RWPE1 (cell line): ENCODE measurements at regions not wholly inside any gene's neighbourhood (a gene's known extent, or its start where the extent isn't known, plus 50 kb on each side); places are given as distances from the start of the nearest gene placed in this dataset.

Experiments used
- CTCF ChIA-PET: fragments of 350-600 bp; sonication (Branson Sonifier 250); formaldehyde crosslinking; extraction: SDS; loops from one replicate; lab custom pipeline; 2021; lab: Yijun Ruan, JAX
- POLR2A ChIA-PET: fragments of 400-600 bp; formaldehyde crosslinking; extraction: SDS; loops from one replicate; lab custom pipeline; 2020; ENCODE audit warnings: antibody characterized with exemption; ENCODE audit not compliant: low non-redundant PET; lab: Yijun Ruan, JAX
- DNase-seq: peaks from one replicate; pipeline ENCODE4 v3.0.0; 2012; ENCODE audit warnings: low spot score
- H3K27ac ChIP-seq: fragments of 450-650 bp; 2 replicates; pipeline ENCODE4 v1.5.1; 2017
- TF ChIP-seq, protein P1 (sequence below): fragments of 450-650 bp; conservative IDR thresholded peaks from 2 replicates; pipeline ENCODE4 v1.5.1; 2017; ENCODE audit warnings: low read depth, mild to moderate bottlenecking

- CTCF ChIA-PET = no interaction called here
- POLR2A ChIA-PET = no interaction called here
- DNase-seq = no peak
- no peak overlapping the region for H3K27ac ChIP-seq
- TF ChIP-seq, protein P1, sequence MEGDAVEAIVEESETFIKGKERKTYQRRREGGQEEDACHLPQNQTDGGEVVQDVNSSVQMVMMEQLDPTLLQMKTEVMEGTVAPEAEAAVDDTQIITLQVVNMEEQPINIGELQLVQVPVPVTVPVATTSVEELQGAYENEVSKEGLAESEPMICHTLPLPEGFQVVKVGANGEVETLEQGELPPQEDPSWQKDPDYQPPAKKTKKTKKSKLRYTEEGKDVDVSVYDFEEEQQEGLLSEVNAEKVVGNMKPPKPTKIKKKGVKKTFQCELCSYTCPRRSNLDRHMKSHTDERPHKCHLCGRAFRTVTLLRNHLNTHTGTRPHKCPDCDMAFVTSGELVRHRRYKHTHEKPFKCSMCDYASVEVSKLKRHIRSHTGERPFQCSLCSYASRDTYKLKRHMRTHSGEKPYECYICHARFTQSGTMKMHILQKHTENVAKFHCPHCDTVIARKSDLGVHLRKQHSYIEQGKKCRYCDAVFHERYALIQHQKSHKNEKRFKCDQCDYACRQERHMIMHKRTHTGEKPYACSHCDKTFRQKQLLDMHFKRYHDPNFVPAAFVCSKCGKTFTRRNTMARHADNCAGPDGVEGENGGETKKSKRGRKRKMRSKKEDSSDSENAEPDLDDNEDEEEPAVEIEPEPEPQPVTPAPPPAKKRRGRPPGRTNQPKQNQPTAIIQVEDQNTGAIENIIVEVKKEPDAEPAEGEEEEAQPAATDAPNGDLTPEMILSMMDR = no peak
Measured at GRCh38 chr16:79303959-79304387, 296.6 kb downstream of the MAF start.

GRCh38 chr16:79303206-79303605, 297.3 kb downstream of the MAF start:
- POLR2A ChIA-PET = no interaction called here
- TF ChIP-seq, protein P1 = no peak
- CTCF ChIA-PET = no interaction called here
- no peak overlapping the region for H3K27ac ChIP-seq
- DNase-seq = no peak

- ChIA-PET POLR2A (no interaction called here), CTCF (no interaction called here)
- no peak for DNase-seq
- TF ChIP-seq, protein P1 = no peak
- no peak overlapping the region for H3K27ac ChIP-seq
Measured at GRCh38 chr16:79302731-79303130, 297.8 kb downstream of the MAF start.

DNA sequence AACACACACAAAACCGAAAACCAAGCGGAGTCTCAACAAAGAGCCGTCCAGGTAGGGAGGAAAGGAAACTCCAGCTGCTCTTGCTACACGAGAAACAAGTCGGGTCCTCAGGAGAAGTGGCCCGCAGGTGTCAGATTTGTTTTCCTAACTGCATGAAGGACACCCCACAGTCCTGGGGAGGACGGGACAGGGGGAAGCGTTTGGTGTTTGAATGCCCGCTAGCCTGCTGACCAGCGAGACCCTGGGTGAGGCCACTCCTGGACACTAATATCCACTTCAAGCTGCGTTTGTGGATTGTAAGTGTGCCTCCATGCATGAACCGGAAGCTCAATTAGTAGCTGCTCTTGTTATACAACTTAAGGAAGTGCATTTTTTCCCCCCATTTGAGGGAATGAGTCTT, 299.5 kb downstream of the MAF start:
- POLR2A ChIA-PET = no interaction called here
- CTCF ChIA-PET = interaction anchor here (0.6 kb wide), 1 partner anchor 37 kb away, joined by 3 read pairs; no protein-coding TSS in a partner anchor
- DNase-seq = no peak

GRCh38 chr16:79298894-79299799, 301.4 kb downstream of the MAF start:
- H3K27ac ChIP-seq = no peak overlapping the region
- ChIA-PET CTCF (no interaction called here), POLR2A (no interaction called here)
- DNase-seq = no peak
- TF ChIP-seq, protein P1 = no peak

More for the DNA sequence above, 299.5 kb downstream of the MAF start:
- TF ChIP-seq, protein P1 = no peak
- no peak overlapping the region for H3K27ac ChIP-seq

- no peak overlapping the region for H3K27ac ChIP-seq
- ChIA-PET CTCF (interaction anchor here (0.5 kb wide), 1 partner anchor 813 kb away, joined by 4 read pairs; no protein-coding TSS in a partner anchor), POLR2A (no interaction called here)
- TF ChIP-seq, protein P1 = no peak
- DNase-seq = no peak
Measured at GRCh38 chr16:79298476-79298875, 302.1 kb downstream of the MAF start.
